Brain microvascular endothelial cell (primary cell): ENCODE measurements at regions not wholly inside any gene's neighbourhood (a gene's known extent, or its start where the extent isn't known, plus 50 kb on each side); places are given as distances from the start of the nearest gene placed in this dataset.

ENCODE experiments used
- DNase-seq: peaks from one replicate; pipeline ENCODE4 v3.0.0-alpha.2; 2020
- H3K27ac ChIP-seq: fragments of 250-450 bp; sonication (Bioruptor Pico); 2 replicates; pipeline ENCODE4 v1.5.1; 2020; ENCODE audit warnings: mild to moderate bottlenecking, moderate library complexity
- H3K27me3 ChIP-seq: fragments of 250-450 bp; sonication (Bioruptor Pico); replicated peaks from 2 replicates; pipeline ENCODE4 v1.5.1; 2020; ENCODE audit warnings: mild to moderate bottlenecking
- H3K36me3 ChIP-seq: fragments of 250-450 bp; sonication (Bioruptor Pico); replicated peaks from 2 replicates; pipeline ENCODE4 v1.5.1; 2020; ENCODE audit warnings: mild to moderate bottlenecking
- H3K4me3 ChIP-seq: 2 replicates; pipeline ENCODE4 v1.5.1; 2011; ENCODE audit warnings: low read depth, mild to moderate bottlenecking, control low read depth, low read length, moderate library complexity
- in situ Hi-C: cut with HindIII; loops from 2 replicates; pipeline ENCODE4 v1.10.0; 2017; ENCODE audit warnings: low sequenced_read_pairs, low pct_ligation_motif_present
- TF ChIP-seq, protein P1 (sequence below): IDR thresholded peaks from 2 replicates; pipeline ENCODE4 v1.5.1; 2011; ENCODE audit warnings: low read depth, mild to moderate bottlenecking, moderate library complexity, low read length, control low read depth, inconsistent platforms; ENCODE audit errors: missing control alignments

DNA sequence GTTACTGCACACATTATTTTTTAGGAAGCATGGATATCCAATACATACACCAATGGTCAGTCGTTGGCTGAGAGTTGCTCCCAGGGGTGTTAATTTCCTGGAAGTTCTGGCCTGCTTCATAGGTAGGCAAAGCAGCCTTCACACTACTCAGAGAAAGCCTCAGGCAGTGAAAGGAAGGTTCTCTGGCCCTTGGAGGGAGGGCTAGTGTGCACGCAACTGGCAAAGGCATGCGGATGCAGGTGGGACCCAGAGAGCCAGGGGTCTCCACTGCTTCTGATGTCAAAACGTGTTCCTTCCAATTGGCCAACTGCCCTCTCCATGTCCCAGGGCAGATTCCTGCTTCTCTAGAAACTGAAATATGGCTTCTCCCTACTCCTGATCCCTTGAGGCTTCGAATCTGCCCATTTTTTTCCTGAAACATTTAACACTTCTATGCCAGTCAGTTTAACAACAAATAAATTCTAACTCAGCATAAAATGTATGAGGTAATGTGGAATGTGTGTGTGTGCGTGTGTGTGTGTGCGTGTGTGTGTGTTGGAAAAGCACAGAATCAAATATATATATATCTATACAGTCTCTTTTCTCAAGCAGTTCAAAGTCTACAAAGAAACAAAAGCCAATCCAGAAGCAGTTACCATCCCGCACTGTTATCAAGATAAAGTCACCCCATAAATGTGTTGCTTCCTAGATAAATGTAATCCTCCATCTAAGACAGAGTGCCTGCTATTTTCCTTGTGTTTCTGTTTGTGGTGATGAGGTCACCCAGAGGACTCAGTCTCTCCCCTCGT, 94.0 kb upstream of the HIVEP1 start:
- Histone ChIP-seq H3K4me3 (no peak overlapping the region), H3K36me3 (no peaks in the 10 kb centered on the region), H3K27me3 (no peaks in the 10 kb centered on the region), H3K27ac (peak overlapping the region; percentile 70)
- in situ Hi-C loops, result no loop called here
- TF ChIP-seq, protein P1, sequence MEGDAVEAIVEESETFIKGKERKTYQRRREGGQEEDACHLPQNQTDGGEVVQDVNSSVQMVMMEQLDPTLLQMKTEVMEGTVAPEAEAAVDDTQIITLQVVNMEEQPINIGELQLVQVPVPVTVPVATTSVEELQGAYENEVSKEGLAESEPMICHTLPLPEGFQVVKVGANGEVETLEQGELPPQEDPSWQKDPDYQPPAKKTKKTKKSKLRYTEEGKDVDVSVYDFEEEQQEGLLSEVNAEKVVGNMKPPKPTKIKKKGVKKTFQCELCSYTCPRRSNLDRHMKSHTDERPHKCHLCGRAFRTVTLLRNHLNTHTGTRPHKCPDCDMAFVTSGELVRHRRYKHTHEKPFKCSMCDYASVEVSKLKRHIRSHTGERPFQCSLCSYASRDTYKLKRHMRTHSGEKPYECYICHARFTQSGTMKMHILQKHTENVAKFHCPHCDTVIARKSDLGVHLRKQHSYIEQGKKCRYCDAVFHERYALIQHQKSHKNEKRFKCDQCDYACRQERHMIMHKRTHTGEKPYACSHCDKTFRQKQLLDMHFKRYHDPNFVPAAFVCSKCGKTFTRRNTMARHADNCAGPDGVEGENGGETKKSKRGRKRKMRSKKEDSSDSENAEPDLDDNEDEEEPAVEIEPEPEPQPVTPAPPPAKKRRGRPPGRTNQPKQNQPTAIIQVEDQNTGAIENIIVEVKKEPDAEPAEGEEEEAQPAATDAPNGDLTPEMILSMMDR, result no peak
- DNase-seq, result peak; percentile 87

DNA sequence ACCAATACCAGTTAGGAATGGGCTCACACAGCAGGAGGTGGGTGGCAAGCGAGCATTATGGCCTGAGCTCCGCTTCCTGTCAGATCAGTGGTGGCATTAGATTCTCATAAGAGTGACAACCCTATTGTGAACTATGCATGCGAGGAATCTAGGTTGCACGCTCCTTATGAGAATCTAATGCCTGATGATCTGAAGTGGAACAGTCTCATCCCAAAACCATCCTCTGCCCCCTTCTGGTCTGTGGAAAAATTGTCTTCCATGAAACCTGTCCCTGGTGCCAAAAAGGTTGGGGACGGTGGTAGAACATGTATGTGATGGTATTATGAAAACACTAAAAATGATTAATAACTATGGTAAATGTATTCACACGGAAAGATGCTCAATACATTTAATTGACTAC, 99.7 kb upstream of the HIVEP1 start:
- Histone ChIP-seq H3K36me3 (no peaks in the 10 kb centered on the region), H3K4me3 (no peak overlapping the region), H3K27me3 (no peaks in the 10 kb centered on the region), H3K27ac (no peak overlapping the region)
- no peak for DNase-seq
- TF ChIP-seq, protein P1, result peak; percentile 29
- in situ Hi-C loops, result no loop called here

DNA sequence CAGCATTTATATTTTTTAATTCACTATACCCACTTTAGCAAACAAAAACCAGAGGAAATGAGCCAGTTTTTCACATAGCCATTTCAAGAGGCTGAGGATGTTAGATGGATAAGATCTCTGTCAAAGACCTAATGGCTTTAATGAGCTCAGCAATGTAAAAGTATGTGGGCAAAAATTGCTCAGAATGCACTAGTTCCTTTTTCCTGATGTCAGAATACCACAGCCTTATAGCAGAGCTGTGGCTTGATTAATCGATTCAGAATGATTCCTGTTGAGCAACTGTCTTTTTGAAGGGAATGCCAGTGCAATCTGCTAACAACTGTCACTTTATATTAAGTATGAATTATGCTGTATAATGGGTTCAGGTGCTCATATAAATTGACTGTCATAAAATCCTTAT, 100.6 kb upstream of the HIVEP1 start:
- no peak for DNase-seq
- Histone ChIP-seq H3K36me3 (no peaks in the 10 kb centered on the region), H3K27me3 (no peaks in the 10 kb centered on the region), H3K4me3 (no peak overlapping the region), H3K27ac (no peak overlapping the region)
- in situ Hi-C loops, result no loop called here
- TF ChIP-seq, protein P1, result no peak

DNA sequence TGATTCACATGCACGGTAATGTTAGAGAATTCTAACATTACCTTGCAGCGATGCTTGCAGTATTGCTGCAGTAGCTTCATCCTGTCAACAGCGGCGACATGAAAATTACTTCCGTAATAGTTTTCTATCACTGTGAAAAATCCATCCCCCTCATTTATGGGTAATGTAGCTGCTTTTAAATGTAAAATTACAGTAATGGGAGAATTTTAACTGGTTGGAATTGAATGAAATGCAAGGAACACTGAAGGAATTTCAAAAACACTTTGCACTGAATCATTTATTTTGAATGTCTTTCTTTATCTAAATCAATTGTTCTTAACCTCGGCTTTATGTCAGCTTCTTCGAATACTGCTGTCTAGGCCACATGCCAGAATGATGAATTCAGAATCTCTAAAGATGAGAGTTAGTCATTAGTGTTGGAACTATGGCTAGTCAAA, 102.4 kb upstream of the HIVEP1 start:
- in situ Hi-C loops, result no loop called here
- no peak overlapping the region for H3K4me3 ChIP-seq
- TF ChIP-seq, protein P1, result no peak
- H3K36me3 ChIP-seq, result no peaks in the 10 kb centered on the region
- H3K27ac ChIP-seq, result no peak overlapping the region
- DNase-seq, result peak; percentile 85
- no peaks in the 10 kb centered on the region for H3K27me3 ChIP-seq

DNA sequence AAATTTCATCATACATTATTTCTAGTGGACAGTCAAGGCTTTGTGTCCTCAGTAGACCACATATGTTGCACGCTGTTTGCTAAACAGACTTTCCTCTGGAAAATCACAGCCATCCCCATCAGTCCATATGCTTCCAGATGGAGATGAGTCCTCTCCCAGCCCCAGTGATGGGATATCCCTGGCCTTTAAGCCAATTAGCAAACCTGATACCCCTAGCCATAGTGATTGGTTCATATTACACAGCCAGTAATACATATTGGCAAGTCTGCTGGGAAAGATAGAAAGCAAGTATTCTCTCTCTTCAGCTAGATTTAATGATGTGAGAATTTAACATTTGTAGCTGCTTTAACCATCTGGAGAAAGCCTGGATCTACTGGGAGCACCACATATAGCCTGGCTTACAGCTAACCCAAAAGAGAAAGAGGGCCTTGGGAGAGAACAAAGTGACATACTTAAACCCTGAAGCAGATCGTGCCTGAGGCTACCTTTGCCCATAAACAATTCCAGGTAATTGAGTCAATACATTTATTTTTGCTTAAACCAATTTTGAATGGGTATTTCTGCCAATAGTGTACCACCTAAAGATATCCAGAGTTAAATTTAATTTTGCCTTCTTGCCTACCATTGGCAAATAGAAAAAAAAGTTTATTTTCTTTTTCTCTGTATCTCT, 103.5 kb upstream of the HIVEP1 start:
- in situ Hi-C loops, result no loop called here
- H3K27ac ChIP-seq, result no peak overlapping the region
- no peak overlapping the region for H3K4me3 ChIP-seq
- TF ChIP-seq, protein P1, result no peak
- DNase-seq, result no peak
- H3K27me3 ChIP-seq, result no peaks in the 10 kb centered on the region
- no peaks in the 10 kb centered on the region for H3K36me3 ChIP-seq

DNA sequence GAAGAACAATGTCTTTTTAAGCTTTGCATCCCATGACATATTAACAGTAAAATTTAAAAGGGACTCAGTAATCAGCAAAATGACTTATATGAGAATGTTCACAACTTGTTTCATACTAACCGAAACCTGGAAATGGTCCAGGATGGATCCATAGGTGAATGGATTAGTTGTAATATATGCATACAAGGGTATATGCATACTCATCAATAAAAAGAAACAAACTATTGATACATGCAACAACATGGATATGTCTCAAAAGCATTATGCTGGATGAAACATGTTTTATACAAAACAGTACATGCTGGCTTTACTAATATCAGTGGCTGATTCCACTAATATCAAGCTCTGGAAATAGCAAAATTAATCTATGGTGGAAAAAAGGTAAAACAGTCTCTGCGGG, 108.5 kb upstream of the HIVEP1 start:
- in situ Hi-C loops, result no loop called here
- TF ChIP-seq, protein P1, result no peak
- DNase-seq, result no peak

More for the DNA sequence above, 108.5 kb upstream of the HIVEP1 start:
- no peak overlapping the region for H3K27ac ChIP-seq
- H3K27me3 ChIP-seq, result no peaks in the 10 kb centered on the region
- H3K36me3 ChIP-seq, result no peaks in the 10 kb centered on the region
- H3K4me3 ChIP-seq, result no peak overlapping the region
